VCaP (cell line): ENCODE measurements at regions not wholly inside any gene's neighbourhood (a gene's known extent, or its start where the extent isn't known, plus 50 kb on each side); places are given as distances from the start of the nearest gene placed in this dataset.
A peak's percentile ranks its signal among the peaks of the same experiment; 100 is the strongest.

Experiments used
- H3K27ac ChIP-seq: fragments of 450-650 bp; 2 replicates; pipeline ENCODE4 v1.5.1; 2017
- TF ChIP-seq, protein P1 (sequence below): fragments of 450-650 bp; conservative IDR thresholded peaks from 2 replicates; pipeline ENCODE4 v1.5.1; 2017; ENCODE audit warnings: mild to moderate bottlenecking, moderate library complexity

DNA sequence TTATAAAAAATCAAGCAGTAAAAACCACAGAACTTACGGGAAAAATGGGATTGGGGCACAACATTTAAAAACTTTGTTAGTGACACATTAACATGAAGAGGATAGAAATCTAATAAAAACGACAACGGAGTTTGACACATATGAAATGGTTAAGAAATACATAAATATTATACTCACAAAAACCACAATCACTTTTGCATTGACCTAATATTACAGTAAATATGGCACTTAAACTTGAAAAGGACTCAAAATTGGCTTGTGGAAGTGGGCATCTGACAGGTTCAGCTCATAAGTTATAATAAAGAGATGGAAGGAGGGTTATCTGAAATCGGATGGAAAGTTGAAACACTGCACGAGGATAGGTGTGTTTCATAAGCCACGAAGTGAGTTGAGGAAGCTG, 523.7 kb downstream of the TFAP2B start:
- TF ChIP-seq, protein P1, sequence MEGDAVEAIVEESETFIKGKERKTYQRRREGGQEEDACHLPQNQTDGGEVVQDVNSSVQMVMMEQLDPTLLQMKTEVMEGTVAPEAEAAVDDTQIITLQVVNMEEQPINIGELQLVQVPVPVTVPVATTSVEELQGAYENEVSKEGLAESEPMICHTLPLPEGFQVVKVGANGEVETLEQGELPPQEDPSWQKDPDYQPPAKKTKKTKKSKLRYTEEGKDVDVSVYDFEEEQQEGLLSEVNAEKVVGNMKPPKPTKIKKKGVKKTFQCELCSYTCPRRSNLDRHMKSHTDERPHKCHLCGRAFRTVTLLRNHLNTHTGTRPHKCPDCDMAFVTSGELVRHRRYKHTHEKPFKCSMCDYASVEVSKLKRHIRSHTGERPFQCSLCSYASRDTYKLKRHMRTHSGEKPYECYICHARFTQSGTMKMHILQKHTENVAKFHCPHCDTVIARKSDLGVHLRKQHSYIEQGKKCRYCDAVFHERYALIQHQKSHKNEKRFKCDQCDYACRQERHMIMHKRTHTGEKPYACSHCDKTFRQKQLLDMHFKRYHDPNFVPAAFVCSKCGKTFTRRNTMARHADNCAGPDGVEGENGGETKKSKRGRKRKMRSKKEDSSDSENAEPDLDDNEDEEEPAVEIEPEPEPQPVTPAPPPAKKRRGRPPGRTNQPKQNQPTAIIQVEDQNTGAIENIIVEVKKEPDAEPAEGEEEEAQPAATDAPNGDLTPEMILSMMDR = no peak
- no peak overlapping the region for H3K27ac ChIP-seq

DNA sequence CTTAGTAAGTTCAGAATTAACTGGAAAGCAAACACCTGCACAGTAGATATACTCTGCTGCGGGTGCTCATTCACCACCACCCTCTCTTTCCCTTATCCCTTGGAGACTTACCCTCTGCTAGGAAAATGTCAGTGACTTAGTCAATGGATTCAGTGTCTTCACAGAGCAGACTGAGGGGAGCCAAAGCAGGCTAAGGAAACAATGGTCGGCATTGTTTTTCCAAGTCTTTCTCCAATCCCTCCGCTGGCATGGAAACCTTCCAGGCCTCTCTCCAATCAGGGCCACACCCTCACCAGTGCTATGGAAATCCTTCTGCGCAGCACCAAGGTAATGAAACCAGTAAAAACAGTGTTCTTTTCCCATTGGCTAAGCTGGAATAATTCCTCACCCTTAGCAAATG, 531.2 kb downstream of the TFAP2B start:
- TF ChIP-seq, protein P1 = no peak
- H3K27ac ChIP-seq = no peak overlapping the region

DNA sequence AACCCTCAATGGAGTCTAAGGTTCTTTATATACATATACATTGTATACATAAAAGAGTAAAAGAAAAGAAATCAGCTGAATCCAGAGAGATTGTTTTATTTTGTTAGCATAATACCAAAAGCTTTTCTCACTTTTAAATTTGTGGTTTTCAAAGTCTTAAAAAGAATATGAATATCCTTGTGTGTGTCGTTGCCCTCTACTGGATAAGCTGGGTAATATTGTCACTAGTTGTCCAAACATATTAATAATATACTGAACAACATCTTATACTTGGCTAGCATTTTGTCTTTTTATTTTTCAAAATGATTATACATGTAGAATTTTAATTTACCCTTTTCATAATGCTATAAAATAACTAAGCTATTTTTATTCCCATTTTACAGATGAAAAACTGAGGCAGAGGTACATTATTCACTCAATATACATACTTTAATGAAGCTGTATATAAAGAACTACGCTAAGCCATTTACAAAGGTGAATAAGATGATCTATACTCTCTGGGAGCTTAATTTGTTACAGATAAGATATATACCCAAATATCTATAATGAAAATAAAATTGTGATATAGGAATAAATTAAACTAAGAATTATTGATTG, 531.7 kb downstream of the TFAP2B start:
- H3K27ac ChIP-seq = no peak overlapping the region

DNA sequence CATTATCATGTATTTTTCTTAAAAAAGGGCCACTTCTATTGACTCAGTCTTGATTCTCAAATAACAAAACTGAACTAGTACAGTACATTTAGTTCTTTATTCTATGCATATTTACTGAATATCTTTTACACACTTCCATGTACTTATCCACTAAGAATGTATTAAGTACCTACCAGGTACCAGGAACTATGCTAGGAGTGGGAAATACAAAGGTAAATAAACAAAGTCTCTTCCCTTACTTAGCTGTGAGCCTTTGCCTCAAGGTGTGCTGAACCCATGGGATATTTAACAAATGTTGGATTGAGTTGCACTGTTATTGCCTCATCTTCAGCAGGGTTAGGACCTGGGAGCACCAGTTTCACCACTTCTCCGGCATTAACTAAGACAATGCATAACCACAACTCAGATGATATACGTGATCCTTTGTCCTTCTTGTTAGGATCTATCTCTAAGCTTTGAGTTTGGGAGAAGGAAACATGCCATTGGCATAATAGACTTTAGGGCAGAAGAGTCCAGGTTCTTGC, 533.9 kb downstream of the TFAP2B start:
- TF ChIP-seq, protein P1 = no peak
- H3K27ac ChIP-seq = no peak overlapping the region

More for the DNA sequence above, 531.7 kb downstream of the TFAP2B start:
- TF ChIP-seq, protein P1 = peak; percentile 73

DNA sequence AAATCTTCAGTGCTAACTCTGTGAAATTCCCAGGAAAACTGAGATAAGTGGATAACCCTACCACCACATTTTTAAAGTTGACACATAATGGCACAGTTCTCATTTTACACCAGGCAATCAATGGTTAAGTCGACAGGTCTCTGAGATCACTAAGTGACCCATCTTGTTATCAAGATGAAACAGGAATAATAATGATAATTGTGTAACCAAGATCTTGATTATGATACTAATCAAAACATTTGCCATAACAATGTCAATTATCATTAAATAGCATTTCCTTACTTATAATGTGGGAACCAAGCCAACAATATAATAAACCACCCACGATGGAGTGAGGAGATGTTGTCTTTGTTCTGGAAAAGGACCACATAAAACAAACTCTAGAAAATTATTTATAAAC, 541.6 kb downstream of the TFAP2B start:
- TF ChIP-seq, protein P1 = no peak
- no peak overlapping the region for H3K27ac ChIP-seq

DNA sequence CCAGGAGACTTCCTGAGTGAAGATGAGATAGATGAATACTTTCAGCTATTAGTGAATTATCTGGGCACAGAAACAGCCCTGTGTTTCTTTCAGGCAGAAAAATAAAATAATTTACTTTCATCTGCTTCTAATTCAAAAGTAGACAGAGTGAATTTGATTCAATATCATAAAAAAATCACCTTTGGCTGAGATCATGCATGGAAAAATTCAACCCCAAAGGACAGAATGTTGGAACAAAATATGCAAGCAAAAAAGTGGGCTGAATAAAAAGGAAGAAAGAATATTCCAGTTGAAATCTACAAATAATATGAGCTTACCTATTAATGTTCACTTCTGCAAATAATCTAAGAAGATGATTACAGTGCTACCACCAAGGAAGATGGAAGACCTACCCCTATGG, 546.9 kb downstream of the TFAP2B start:
- H3K27ac ChIP-seq = no peak overlapping the region
- TF ChIP-seq, protein P1 = no peak

DNA sequence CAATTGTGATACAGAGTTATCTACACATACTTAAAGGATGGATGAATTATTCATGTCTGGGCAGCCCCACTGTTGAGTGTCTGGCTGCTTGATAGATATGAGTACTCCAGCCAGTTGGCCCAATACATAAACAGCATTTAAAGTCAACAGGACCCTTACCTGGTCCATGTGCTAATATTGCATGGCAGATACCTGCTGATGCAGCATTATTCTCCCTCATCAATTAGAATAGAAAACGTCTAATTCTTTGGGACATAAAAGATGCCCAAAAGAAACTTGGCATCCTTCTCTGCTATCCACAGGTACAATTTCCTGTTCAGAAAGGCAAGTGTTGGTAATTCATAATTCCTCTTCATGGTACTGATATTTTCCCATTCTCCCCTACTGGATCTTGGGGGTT, 550.8 kb downstream of the TFAP2B start:
- TF ChIP-seq, protein P1 = no peak
- H3K27ac ChIP-seq = no peak overlapping the region
